ENCODE measurements at regions not wholly inside any gene's neighbourhood (a gene's known extent, or its start where the extent isn't known, plus 50 kb on each side); places are given as distances from the start of the nearest gene placed in this dataset.

DNA sequence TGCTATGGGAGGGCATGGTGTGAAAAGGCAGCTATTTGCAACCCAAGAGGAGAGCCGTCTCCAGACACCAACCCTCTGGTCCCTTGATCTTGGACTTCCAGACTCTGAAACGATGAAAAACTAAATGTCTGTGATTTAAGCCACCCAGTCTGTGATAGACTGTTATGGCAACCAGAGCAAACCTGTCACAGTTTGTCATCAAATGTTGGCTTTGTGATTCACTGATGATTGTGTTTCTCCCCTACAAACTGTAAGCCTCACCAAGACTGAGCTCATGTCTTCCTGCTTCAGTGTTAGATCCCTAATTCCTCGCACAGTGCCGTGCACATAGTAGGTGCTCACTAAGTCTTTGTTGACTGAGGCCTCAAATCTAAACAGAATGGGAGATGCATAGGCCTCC lies 224.6 kb upstream of the PITRM1 start:
- Histone ChIP-seq H3K27ac (no peak overlapping the region), H3K4me3 (no peak overlapping the region), H3K4me1 (replicated peaks in 1 of 2) (peaks cover 12 to 22% of the 10 kb centered on the region in 2 donors)
- in situ Hi-C loops (cut with MboI; ENCODE audit: low pct_unique_long_range_greater_than_20kb in 2 of 9, low sequenced_read_pairs in 9 of 9, unreplicated experiment in 9 of 9): no loop called here
- 43 to 92% (median 80%) methylated on average over 1 to 4 of the region's 4 CpGs; no CpG with 5 or more reads in 3 of the 10 experiments for WGBS, 10 experiments
- no peak for ATAC-seq (replicated peaks in 6 of 8)

GRCh38 chr10:3396116-3396515 lies 223.5 kb upstream of the PITRM1 start:
- Histone ChIP-seq H3K27ac (no peak overlapping the region), H3K4me3 (no peak overlapping the region), H3K4me1 (replicated peaks in 1 of 2) (peaks cover 6 to 16% of the 10 kb centered on the region in 2 donors)
- ATAC-seq (replicated peaks in 6 of 8): no peak
- 56 to 85% (median 80%) methylated on average over 1 to 6 of the region's 10 CpGs; no CpG with 5 or more reads in 4 of the 10 experiments for WGBS, 10 experiments
- in situ Hi-C loops (cut with MboI; ENCODE audit: low pct_unique_long_range_greater_than_20kb in 2 of 9, low sequenced_read_pairs in 9 of 9, unreplicated experiment in 9 of 9): no loop called here

DNA sequence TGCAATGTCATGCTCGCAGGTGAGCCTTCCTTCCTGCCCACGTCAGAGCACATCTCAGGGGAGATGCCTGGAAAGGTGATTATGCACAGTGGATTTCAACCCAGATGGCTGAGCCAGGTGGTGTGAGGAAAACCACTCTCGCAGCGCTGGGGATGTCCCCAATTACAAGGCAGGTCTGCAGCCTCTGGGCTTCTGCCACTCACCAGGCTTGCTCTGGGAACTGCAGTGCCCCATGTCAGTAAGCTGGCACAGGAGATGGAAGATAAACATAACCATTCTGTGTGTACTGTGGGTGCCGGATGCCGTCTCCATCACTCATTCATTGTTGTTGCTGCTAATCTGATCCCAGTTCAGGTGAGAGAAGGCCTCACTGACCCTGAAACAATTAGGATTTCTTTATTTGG lies 222.9 kb upstream of the PITRM1 start:
- Histone ChIP-seq H3K4me3 (no peak overlapping the region), H3K27ac (no peak overlapping the region), H3K4me1 (replicated peaks in 1 of 2) (peaks cover 6 to 16% of the 10 kb centered on the region in 2 donors)
- 60 to 100% (median 93%) methylated on average over 2 to 3 of the region's 6 CpGs; no CpG with 5 or more reads in 6 of the 10 experiments for WGBS, 10 experiments
- in situ Hi-C loops (cut with MboI; ENCODE audit: low pct_unique_long_range_greater_than_20kb in 2 of 9, low sequenced_read_pairs in 9 of 9, unreplicated experiment in 9 of 9): no loop called here
- peak in 2 of 8 experiments; percentile 39 to 57 for ATAC-seq (replicated peaks in 6 of 8)

GRCh38 chr10:3395041-3395440 lies 222.5 kb upstream of the PITRM1 start:
- peaks cover 6 to 14% of the 10 kb centered on the region in 2 donors for H3K4me1 ChIP-seq (replicated peaks in 1 of 2)
- WGBS, 10 experiments: 67 to 100% (median 84%) methylated on average over 1 to 3 of the region's 3 CpGs; no CpG with 5 or more reads in 4 of the 10 experiments
- H3K4me3 ChIP-seq: no peak overlapping the region
- H3K27ac ChIP-seq: no peak overlapping the region
- no peak for ATAC-seq (replicated peaks in 6 of 8)
- in situ Hi-C loops (cut with MboI; ENCODE audit: low pct_unique_long_range_greater_than_20kb in 2 of 9, low sequenced_read_pairs in 9 of 9, unreplicated experiment in 9 of 9): no loop called here

DNA sequence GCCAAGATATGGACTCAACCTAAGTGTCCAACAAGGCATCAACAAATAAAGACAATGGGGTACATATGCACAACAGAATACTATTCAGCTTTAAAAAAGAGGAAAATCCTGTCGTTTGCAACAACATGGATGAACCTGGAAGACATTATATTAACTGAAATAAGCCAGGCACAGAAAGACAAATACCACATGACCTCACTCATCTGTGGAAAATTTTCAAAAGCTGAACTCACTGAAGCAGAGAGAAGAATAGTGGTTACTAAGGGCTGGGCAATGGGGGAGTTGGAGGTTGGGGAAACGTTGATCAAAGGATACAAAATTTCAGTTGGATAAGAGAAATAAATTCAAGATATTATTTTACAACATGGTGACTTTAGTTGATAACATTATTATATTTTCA lies 221.4 kb upstream of the PITRM1 start:
- peaks cover 3% of the 10 kb centered on the region in 2 donors for H3K4me1 ChIP-seq (replicated peaks in 1 of 2)
- H3K27ac ChIP-seq: no peak overlapping the region
- in situ Hi-C loops (cut with MboI; ENCODE audit: low pct_unique_long_range_greater_than_20kb in 2 of 9, low sequenced_read_pairs in 9 of 9, unreplicated experiment in 9 of 9): no loop called here
- H3K4me3 ChIP-seq: no peak overlapping the region
- 0 to 90% (median 77%) methylated on average over 1 to 2 of the region's 2 CpGs; no CpG with 5 or more reads in 1 of the 10 experiments for WGBS, 10 experiments
- ATAC-seq (replicated peaks in 6 of 8): no peak

DNA sequence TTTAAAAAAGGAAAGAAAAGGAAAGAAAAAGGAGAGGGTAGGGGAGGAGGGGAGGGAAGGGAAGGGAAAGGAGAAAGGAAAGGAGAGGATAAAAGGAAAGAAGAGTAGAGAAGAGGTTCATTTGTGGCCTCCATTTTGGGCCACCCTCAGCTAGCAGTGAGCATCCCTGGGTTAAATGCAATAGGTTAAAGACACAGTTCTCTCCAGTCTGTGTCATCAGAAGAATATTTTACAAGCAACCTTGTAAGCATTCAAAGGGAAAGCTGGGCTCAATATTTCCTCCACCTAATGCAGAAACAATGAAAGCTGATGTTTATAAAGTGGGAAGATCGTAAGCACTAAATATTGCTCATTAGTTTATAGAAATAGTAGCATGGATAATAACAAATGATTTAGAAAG lies 219.1 kb upstream of the PITRM1 start:
- ATAC-seq (replicated peaks in 6 of 8): no peak
- Histone ChIP-seq H3K4me1 (replicated peaks in 1 of 2) (peaks cover 0 to 2% of the 10 kb centered on the region in 2 donors), H3K4me3 (no peak overlapping the region), H3K27ac (no peak overlapping the region)
- WGBS, 10 experiments: 40 to 100% (median 82%) methylated on average over 1 of the region's 1 CpG; no CpG with 5 or more reads in 1 of the 10 experiments
- in situ Hi-C loops (cut with MboI; ENCODE audit: low pct_unique_long_range_greater_than_20kb in 2 of 9, low sequenced_read_pairs in 9 of 9, unreplicated experiment in 9 of 9): no loop called here

- 33 to 90% (median 61%) methylated on average over 1 to 9 of the region's 10 CpGs; no CpG with 5 or more reads in 2 of the 10 experiments for WGBS, 10 experiments
- Histone ChIP-seq H3K4me1 (replicated peaks in 1 of 2) (no peaks in the 10 kb centered on the region), H3K27ac (no peak overlapping the region), H3K4me3 (no peak overlapping the region)
- no peak for ATAC-seq (replicated peaks in 6 of 8)
- in situ Hi-C loops (cut with MboI; ENCODE audit: low pct_unique_long_range_greater_than_20kb in 2 of 9, low sequenced_read_pairs in 9 of 9, unreplicated experiment in 9 of 9): no loop called here
Observed at GRCh38 chr10:3389130-3389529, 216.5 kb upstream of the PITRM1 start.

DNA sequence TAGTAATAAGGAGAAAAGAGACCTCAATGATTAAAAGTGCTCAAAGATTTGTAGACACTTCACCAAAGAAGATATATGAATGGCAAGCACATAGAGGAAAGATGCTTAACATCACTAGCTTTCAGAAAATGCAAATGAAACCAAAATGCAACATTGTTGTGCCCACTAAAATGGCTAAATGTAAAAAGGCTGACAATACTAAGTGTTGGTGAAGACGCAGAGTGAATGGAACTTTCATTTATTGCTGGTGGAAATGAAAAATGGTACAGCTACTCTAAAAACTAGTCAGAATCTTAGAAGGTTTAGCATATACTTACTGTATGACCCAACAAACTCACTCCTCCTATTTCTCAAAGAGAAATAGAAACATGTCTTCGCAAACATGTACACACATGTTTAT lies 212.9 kb upstream of the PITRM1 start:
- Histone ChIP-seq H3K4me1 (replicated peaks in 1 of 2) (no peaks in the 10 kb centered on the region), H3K27ac (no peak overlapping the region), H3K4me3 (no peak overlapping the region)
- ATAC-seq (replicated peaks in 6 of 8): no peak
- WGBS, 10 experiments: 20 to 100% (median 93%) methylated on average over 1 to 2 of the region's 2 CpGs
- in situ Hi-C loops (cut with MboI; ENCODE audit: low pct_unique_long_range_greater_than_20kb in 2 of 9, low sequenced_read_pairs in 9 of 9, unreplicated experiment in 9 of 9): no loop called here

GRCh38 chr10:3382092-3382491 lies 209.5 kb upstream of the PITRM1 start:
- in situ Hi-C loops (cut with MboI; ENCODE audit: low pct_unique_long_range_greater_than_20kb in 2 of 9, low sequenced_read_pairs in 9 of 9, unreplicated experiment in 9 of 9): no loop called here
- 43 to 56% (median 50%) methylated on average over 1 to 2 of the region's 2 CpGs; no CpG with 5 or more reads in 7 of the 10 experiments for WGBS, 10 experiments
- no peak for ATAC-seq (replicated peaks in 6 of 8)
- H3K27ac ChIP-seq: no peak overlapping the region
- no peak overlapping the region for H3K4me3 ChIP-seq
- H3K4me1 ChIP-seq (replicated peaks in 1 of 2): no peaks in the 10 kb centered on the region

- 9 to 87% (median 50%) methylated on average over 1 to 7 of the region's 7 CpGs for WGBS, 10 experiments
- in situ Hi-C loops (cut with MboI; ENCODE audit: low pct_unique_long_range_greater_than_20kb in 2 of 9, low sequenced_read_pairs in 9 of 9, unreplicated experiment in 9 of 9): no loop called here
- Histone ChIP-seq H3K4me1 (replicated peaks in 1 of 2) (no peaks in the 10 kb centered on the region), H3K4me3 (no peak overlapping the region), H3K27ac (no peak overlapping the region)
- ATAC-seq (replicated peaks in 6 of 8): no peak
Observed at GRCh38 chr10:3380406-3381050, 207.9 kb upstream of the PITRM1 start.

- WGBS, 10 experiments: 60 to 97% (median 92%) methylated on average over 1 to 15 of the region's 17 CpGs
- in situ Hi-C loops (cut with MboI; ENCODE audit: low pct_unique_long_range_greater_than_20kb in 2 of 9, low sequenced_read_pairs in 9 of 9, unreplicated experiment in 9 of 9): no loop called here
- no peak overlapping the region for H3K4me3 ChIP-seq
- no peak overlapping the region for H3K27ac ChIP-seq
- H3K4me1 ChIP-seq (replicated peaks in 1 of 2): peaks cover 0 to 13% of the 10 kb centered on the region in 2 donors
- ATAC-seq (replicated peaks in 6 of 8): peak in 2 of 8 experiments; percentile 33 to 40
Observed at GRCh38 chr10:3376631-3377030, 204.0 kb upstream of the PITRM1 start.

- WGBS, 10 experiments: 20 to 100% (median 85%) methylated on average over 1 to 5 of the region's 5 CpGs; no CpG with 5 or more reads in 3 of the 10 experiments
- in situ Hi-C loops (cut with MboI; ENCODE audit: low pct_unique_long_range_greater_than_20kb in 2 of 9, low sequenced_read_pairs in 9 of 9, unreplicated experiment in 9 of 9): no loop called here
- no peak for ATAC-seq (replicated peaks in 6 of 8)
- peaks cover 0 to 13% of the 10 kb centered on the region in 2 donors for H3K4me1 ChIP-seq (replicated peaks in 1 of 2)
- no peak overlapping the region for H3K27ac ChIP-seq
- H3K4me3 ChIP-seq: no peak overlapping the region
Observed at GRCh38 chr10:3375505-3375904, 202.9 kb upstream of the PITRM1 start.

- ATAC-seq (replicated peaks in 6 of 8): peak in 3 of 8 experiments; percentile 36 to 52 (median 50)
- H3K4me3 ChIP-seq: no peak overlapping the region
- peaks cover 0 to 13% of the 10 kb centered on the region in 2 donors for H3K4me1 ChIP-seq (replicated peaks in 1 of 2)
- in situ Hi-C loops (cut with MboI; ENCODE audit: low pct_unique_long_range_greater_than_20kb in 2 of 9, low sequenced_read_pairs in 9 of 9, unreplicated experiment in 9 of 9): no loop called here
- 48 to 88% (median 71%) methylated on average over 1 to 2 of the region's 2 CpGs; no CpG with 5 or more reads in 3 of the 10 experiments for WGBS, 10 experiments
- H3K27ac ChIP-seq: no peak overlapping the region
Observed at GRCh38 chr10:3374914-3375313, 202.3 kb upstream of the PITRM1 start.
